Right lobe of liver (tissue), 4 donors: ENCODE measurements at regions not wholly inside any gene's neighbourhood (a gene's known extent, or its start where the extent isn't known, plus 50 kb on each side); places are given as distances from the start of the nearest gene placed in this dataset.

Experiments used
- POLR2A ChIP-seq: fragments of 450-650 bp; IDR thresholded peaks from one replicate; pipeline ENCODE4 v1.6.1; 2017; ENCODE audit warnings: antibody characterized with exemption, mild to moderate bottlenecking
- TF ChIP-seq, protein P1 (sequence below), 4 donors: fragments of 200-600 bp in 3 of 4; fragments of 450-650 bp in 1 of 4; IDR thresholded peaks; one replicate each; pipeline versions ENCODE4 v1.5.1 to v1.8.0; 2016 to 2022; ENCODE audit warnings: antibody characterized with exemption in 4 of 4, mild to moderate bottlenecking in 2 of 4
- donor health status: DM: no; HTN: no; CAD: no.
- donor health status: DM: no; HTN: no; CAD: no.
- donor health status: DM: no; HTN: yes; CAD: no.

DNA sequence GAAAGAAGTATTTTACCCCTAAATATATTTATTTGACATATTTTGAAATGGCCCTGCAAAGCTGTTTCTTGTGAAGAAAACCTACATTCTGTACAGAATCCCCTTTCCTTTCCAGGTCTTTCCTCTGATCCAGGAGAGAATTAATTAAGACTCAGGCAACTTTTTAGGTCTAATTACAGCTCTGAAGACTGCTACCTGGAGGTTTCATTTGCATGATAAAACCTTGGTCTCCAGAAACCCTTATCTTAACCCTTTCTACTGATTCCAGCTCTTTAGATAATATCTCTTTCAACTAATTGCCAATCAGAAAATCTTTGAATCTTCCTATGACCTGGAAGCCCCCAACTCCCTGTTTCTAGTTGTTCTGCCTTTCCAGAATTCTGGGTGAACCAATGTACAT is 224.0 kb downstream of the FAM47A start:
- TF ChIP-seq, protein P1, sequence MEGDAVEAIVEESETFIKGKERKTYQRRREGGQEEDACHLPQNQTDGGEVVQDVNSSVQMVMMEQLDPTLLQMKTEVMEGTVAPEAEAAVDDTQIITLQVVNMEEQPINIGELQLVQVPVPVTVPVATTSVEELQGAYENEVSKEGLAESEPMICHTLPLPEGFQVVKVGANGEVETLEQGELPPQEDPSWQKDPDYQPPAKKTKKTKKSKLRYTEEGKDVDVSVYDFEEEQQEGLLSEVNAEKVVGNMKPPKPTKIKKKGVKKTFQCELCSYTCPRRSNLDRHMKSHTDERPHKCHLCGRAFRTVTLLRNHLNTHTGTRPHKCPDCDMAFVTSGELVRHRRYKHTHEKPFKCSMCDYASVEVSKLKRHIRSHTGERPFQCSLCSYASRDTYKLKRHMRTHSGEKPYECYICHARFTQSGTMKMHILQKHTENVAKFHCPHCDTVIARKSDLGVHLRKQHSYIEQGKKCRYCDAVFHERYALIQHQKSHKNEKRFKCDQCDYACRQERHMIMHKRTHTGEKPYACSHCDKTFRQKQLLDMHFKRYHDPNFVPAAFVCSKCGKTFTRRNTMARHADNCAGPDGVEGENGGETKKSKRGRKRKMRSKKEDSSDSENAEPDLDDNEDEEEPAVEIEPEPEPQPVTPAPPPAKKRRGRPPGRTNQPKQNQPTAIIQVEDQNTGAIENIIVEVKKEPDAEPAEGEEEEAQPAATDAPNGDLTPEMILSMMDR (IDR thresholded peaks at IDR 0.05) = no peak
- TF ChIP-seq POLR2A = no peak
